LNCaP clone FGC (cell line): ENCODE measurements at regions not wholly inside any gene's neighbourhood (a gene's known extent, or its start where the extent isn't known, plus 50 kb on each side); places are given as distances from the start of the nearest gene placed in this dataset.

Experiments
- DNase-seq: peaks from one replicate; pipeline ENCODE4 v3.0.0-alpha.2; 2011; ENCODE audit warnings: low read depth
- H3K4me3 ChIP-seq: 2 replicates; pipeline ENCODE4 v1.5.1; 2011; ENCODE audit warnings: mild to moderate bottlenecking, low read depth, low read length, control low read depth
- TF ChIP-seq, protein P1 (sequence below): IDR thresholded peaks from 2 replicates; pipeline ENCODE4 v1.5.1; 2012; ENCODE audit warnings: mild to moderate bottlenecking; ENCODE audit not compliant: control insufficient read depth, insufficient read depth; ENCODE audit errors: extremely low read depth

- no peak overlapping the region for H3K4me3 ChIP-seq
- TF ChIP-seq, protein P1, sequence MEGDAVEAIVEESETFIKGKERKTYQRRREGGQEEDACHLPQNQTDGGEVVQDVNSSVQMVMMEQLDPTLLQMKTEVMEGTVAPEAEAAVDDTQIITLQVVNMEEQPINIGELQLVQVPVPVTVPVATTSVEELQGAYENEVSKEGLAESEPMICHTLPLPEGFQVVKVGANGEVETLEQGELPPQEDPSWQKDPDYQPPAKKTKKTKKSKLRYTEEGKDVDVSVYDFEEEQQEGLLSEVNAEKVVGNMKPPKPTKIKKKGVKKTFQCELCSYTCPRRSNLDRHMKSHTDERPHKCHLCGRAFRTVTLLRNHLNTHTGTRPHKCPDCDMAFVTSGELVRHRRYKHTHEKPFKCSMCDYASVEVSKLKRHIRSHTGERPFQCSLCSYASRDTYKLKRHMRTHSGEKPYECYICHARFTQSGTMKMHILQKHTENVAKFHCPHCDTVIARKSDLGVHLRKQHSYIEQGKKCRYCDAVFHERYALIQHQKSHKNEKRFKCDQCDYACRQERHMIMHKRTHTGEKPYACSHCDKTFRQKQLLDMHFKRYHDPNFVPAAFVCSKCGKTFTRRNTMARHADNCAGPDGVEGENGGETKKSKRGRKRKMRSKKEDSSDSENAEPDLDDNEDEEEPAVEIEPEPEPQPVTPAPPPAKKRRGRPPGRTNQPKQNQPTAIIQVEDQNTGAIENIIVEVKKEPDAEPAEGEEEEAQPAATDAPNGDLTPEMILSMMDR = no peak
- no peak for DNase-seq
These were observed 90.0 kb upstream of the SEMA3C start for GRCh38 chr7:81008901-81009300.

DNA sequence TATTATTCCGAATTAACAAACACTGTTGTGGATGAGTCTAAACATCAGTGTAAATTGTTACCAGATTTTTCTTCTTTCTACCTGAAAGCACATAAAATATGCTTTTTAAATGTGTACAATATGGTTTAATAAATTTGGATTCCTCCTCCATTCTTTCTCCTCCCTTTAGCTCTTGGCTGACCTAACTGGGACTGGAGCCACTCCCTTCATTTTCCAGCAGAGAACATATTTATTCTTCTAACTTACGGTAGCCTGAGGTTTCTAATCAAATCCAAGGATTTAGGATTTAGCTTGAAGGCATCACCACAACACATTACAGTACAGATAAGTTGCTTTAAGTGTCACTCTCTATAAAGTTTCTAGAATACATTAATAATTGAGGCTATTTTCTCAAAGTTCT, 88.2 kb upstream of the SEMA3C start:
- TF ChIP-seq, protein P1 = no peak
- H3K4me3 ChIP-seq = no peak overlapping the region
- DNase-seq = no peak

GRCh38 chr7:81005254-81005653, 86.4 kb upstream of the SEMA3C start:
- H3K4me3 ChIP-seq = no peak overlapping the region
- DNase-seq = no peak
- TF ChIP-seq, protein P1 = no peak

- TF ChIP-seq, protein P1 = no peak
- no peak overlapping the region for H3K4me3 ChIP-seq
- no peak for DNase-seq
These were observed 85.2 kb upstream of the SEMA3C start for GRCh38 chr7:81004098-81004497.

GRCh38 chr7:81003326-81003725, 84.5 kb upstream of the SEMA3C start:
- no peak for DNase-seq
- H3K4me3 ChIP-seq = no peak overlapping the region
- TF ChIP-seq, protein P1 = no peak

DNA sequence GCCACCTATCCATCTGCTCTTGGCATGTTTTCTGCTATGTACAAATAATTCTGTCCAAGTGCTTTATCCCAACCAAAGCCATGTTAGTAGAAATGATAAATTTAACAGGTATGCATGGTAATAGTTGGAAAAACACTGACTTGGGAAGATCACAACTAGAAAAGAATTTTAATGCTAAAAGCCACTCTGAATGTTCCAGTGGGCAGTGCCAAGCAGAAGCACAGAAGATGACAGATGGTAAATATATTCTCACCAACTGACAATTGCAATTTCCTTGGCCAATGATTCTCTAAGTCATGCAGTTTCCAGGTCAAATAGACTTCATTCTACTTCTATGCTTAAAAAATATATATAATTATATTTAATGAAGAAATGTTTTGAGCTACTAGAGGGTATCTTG, 83.6 kb upstream of the SEMA3C start:
- TF ChIP-seq, protein P1 = no peak
- DNase-seq = no peak

DNA sequence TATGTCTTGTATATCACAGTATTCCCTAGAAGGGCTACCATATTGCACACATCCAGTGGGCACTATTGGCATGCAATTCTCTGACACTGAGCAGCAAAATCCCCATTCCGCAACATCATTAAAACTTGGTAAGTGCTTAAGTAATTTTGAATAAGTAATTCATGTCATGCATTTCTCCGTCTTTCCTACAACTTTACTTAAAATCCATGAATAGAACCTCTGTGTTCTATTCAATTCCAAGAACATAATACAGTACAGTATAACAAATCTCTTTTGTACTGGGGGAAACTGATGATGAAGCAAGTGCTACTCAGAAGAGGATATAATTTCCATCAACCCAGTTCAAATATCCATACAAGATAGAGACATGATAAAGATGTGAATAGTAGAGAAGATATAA, 80.9 kb upstream of the SEMA3C start:
- DNase-seq = no peak
- no peak overlapping the region for H3K4me3 ChIP-seq
- TF ChIP-seq, protein P1 = no peak

More for the DNA sequence above, 83.6 kb upstream of the SEMA3C start:
- H3K4me3 ChIP-seq = no peak overlapping the region
